ENCODE measurements at regions not wholly inside any gene's neighbourhood (a gene's known extent, or its start where the extent isn't known, plus 50 kb on each side); places are given as distances from the start of the nearest gene placed in this dataset.
"Not testable (repeated sequence)": the region's sequence is repeated elsewhere in the genome, so short reads cannot be mapped to it uniquely, and the experiment has no call there.

DNA sequence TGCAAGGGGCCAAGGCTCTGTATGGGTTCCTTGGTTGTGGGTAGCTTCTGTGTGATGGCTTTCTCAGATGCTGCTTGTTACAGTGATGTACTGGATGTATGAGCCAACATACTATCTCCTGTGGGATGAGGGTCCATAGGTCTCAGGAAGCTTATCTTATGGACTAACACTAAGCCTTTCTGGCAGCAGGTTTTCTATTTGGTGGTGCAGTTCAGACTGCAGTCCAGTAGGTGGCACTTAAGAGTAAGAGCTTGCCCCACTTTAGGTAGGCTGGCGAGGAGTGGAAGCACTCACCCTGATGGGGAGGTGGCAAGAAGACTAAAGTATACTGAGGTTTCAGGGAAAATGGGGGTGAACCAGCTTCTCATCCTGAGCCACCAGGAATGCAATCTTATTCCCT is 306.7 kb upstream of the MAOA start:
- DNase-seq (ENCODE audit: low read depth in 3 of 3, low spot score in 1 of 3) = peak in 1 of 3 donors; percentile 1

- DNase-seq (ENCODE audit: low read depth in 3 of 3, low spot score in 1 of 3) = no peak
These were observed 305.2 kb upstream of the MAOA start for GRCh38 chrX:43350935-43351334.

DNA sequence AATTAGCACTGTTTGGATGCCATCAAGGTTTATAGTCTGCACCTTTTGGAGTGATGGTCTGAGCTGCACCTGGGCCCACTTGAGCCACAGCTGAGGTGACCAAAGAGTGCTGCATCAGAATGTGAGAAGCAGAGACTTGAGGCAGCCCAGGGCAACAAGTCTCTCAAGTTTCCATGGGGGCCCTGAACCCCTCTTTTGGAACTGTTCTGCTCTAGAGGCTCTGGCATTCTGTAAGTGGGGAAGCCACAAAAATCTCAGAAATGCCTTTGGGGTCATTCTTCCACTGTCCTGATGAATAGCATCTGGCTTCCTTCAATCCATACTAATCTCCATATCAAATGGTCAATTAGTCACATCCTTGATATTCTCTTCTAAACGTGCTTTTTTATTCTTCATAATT is 298.4 kb upstream of the MAOA start:
- no peak for DNase-seq (ENCODE audit: low read depth in 3 of 3, low spot score in 1 of 3)

DNA sequence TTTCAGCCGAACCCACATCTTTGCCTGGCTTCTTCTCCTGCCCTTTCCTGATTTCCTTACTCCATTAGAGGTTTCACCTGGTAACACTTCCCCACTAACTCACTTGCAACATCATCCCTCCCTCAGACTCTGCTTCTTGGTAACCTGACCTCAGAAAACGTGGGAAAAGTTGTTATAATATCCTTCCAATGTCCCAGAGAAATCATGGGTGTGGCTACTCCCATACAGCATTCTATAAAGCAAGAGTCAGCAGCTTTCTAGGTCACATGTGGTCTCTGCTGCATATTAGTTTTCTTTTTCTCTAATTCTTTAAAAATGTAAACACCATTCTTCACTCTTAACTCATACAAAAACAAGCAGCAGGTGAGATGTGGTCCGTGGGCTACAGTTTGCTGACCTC is 283.1 kb upstream of the MAOA start:
- DNase-seq (ENCODE audit: low read depth in 3 of 3, low spot score in 1 of 3) = no peak

GRCh38 chrX:43375136-43375535 is 281.0 kb upstream of the MAOA start:
- DNase-seq (ENCODE audit: low read depth in 3 of 3, low spot score in 1 of 3) = no peak

DNA sequence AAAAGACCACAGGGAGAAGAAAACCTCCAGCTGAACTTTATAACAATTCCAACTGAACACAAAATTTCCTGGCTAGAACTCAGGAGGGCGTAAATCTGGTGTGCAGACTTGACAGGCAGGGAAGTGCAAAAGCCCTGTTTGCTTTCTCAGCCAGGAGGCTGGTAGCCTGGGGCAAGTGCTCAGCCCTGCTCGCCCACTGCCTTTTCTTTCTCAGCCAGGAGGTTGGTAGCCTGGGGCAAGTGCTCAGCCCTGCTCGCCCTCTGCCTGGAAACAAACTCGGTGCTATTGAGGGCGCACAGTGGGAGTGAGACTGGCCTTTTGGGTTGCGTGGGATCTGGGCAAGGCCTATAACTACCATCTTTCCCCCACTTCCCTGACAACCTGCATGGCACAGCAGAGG is 275.4 kb upstream of the MAOA start:
- no peak for DNase-seq (ENCODE audit: low read depth in 3 of 3, low spot score in 1 of 3)

DNA sequence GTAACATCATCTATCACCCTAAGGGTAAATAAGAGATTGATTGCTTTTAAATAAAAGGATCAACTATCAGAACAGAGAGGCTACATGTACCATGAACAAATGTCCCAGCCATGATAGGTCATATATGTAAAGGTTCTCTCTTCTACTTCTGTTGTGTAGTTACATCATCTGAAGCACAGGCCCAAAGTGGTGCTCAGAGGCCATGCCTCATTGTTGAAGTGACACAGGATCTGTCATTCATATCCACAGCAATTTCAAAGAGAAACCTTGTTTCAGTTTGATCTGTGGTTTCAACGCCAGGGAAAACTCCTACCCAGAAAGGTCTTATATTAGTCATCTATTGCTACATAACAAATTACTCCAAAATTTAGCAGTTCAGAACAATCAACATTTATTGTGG is 269.2 kb upstream of the MAOA start:
- DNase-seq (ENCODE audit: low read depth in 3 of 3, low spot score in 1 of 3) = no peak

DNA sequence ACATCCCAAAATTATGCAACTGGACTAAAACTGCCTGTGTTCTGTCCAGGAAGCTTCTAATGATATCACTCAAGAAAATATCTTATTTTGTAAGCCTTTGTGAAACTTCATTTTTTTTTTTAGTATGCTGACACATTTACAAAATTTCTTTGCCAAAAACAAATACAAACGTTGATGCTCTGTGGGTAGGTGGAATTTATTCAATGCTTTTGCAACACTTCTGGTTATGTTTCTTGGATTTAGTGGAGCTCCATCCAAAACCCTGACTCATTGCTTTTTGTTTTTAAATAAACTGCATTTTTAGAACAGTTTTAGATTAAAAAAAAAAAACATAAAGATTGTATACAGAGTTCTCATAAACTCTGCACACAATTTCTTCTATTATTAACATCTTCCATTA is 250.9 kb upstream of the MAOA start:
- no peak for DNase-seq (ENCODE audit: low read depth in 3 of 3, low spot score in 1 of 3)

- DNase-seq (ENCODE audit: low read depth in 3 of 3, low spot score in 1 of 3) = no peak
These were observed 232.2 kb upstream of the MAOA start for GRCh38 chrX:43423876-43424275.

- DNase-seq (ENCODE audit: low read depth in 3 of 3, low spot score in 1 of 3) = no peak
These were observed 219.6 kb upstream of the MAOA start for GRCh38 chrX:43436517-43436916.

DNA sequence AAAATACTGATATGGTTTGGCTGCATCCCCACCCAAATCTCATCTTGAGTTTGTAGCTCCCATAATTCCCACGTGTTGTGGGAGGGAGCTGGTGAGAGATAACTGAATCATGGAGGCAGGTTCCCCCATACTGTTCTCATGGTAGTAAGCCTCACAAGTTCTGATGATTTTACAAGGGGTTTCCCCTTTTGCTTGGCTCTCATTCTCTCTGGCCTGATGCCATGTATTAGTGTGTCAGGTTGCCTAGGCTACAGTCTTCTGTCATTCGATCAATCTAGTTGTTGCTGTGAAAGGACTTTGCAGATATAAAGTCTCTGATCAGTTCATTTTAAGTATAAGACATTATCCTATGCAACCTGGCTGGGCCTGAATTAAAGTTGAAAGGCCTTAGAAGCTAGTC is 209.3 kb upstream of the MAOA start:
- DNase-seq (ENCODE audit: low read depth in 3 of 3, low spot score in 1 of 3) = no peak

GRCh38 chrX:43448688-43449087 is 207.4 kb upstream of the MAOA start:
- no peak for DNase-seq (ENCODE audit: low read depth in 3 of 3, low spot score in 1 of 3)

- DNase-seq (ENCODE audit: low read depth in 3 of 3, low spot score in 1 of 3) = no peak
These were observed 205.7 kb upstream of the MAOA start for GRCh38 chrX:43450355-43450754.

GRCh38 chrX:43451976-43452686 is 204.0 kb upstream of the MAOA start:
- not testable (repeated sequence) for DNase-seq (ENCODE audit: low read depth in 3 of 3, low spot score in 1 of 3)

GRCh38 chrX:43456063-43456462 is 200.0 kb upstream of the MAOA start:
- DNase-seq (ENCODE audit: low read depth in 3 of 3, low spot score in 1 of 3) = no peak

DNA sequence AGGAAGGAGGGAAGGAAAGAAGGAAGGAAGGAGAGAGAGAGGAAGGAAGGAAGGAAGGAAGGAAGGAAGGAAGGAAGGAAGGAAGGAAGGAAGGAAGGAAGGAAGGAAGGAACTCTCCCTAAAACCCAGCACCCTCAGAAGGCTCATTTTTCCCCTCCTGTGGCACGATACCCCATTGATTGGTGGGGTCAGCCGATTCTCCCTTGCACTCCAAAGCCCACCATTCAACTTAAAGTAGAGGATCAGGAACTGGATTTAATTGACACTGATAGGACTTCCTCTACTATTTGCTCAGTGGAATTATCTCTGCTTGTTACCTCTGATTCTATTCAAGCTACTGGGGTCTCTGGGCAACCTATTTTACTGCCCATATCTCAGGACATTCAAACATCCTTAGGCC is 199.2 kb upstream of the MAOA start:
- no peak for DNase-seq (ENCODE audit: low read depth in 3 of 3, low spot score in 1 of 3)

- no peak for DNase-seq (ENCODE audit: low read depth in 3 of 3, low spot score in 1 of 3)
These were observed 188.4 kb upstream of the MAOA start for GRCh38 chrX:43467608-43468234.

- no peak for DNase-seq (ENCODE audit: low read depth in 3 of 3, low spot score in 1 of 3)
These were observed 186.6 kb upstream of the MAOA start for GRCh38 chrX:43469391-43470054.

DNA sequence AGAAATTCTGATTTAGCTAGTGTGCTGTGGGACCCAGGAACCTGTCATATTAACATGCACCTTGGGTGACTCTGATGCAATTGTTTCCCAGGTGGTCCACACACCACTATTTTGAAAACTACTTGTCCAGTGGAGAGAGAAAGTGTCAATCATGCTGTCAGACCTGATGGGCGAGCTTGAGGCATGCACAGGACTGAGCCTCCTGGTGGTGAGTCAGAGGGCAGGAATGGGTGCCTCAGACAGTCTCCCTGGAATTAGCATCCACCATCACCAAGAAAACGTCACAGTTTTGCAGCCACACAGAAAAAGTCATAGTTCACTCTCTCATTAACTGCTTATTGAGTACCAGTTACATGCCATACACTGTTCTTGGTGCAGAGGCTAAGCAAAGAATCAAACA is 181.8 kb upstream of the MAOA start:
- no peak for DNase-seq (ENCODE audit: low read depth in 3 of 3, low spot score in 1 of 3)

GRCh38 chrX:43479070-43479469 is 177.0 kb upstream of the MAOA start:
- DNase-seq (ENCODE audit: low read depth in 3 of 3, low spot score in 1 of 3) = no peak

DNA sequence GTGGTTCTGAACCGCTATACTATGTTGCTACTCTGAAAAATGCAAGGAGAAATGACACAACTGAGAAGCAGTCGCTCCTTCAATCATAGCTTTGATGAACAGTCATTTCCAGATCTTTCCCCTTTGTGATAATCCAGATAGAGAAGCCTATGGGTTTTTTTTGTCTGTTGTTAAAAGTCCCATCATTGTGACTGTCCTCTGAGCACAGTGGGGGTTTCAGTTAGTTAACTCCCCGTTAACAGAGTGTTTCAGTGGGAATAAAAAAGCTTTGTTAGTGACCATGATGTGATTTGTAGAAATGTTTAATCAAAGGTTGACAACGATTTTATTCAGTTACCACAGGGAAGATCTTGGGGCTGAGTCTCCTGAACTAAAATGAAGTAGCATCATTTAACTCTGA is 176.2 kb upstream of the MAOA start:
- DNase-seq (ENCODE audit: low read depth in 3 of 3, low spot score in 1 of 3) = no peak

DNA sequence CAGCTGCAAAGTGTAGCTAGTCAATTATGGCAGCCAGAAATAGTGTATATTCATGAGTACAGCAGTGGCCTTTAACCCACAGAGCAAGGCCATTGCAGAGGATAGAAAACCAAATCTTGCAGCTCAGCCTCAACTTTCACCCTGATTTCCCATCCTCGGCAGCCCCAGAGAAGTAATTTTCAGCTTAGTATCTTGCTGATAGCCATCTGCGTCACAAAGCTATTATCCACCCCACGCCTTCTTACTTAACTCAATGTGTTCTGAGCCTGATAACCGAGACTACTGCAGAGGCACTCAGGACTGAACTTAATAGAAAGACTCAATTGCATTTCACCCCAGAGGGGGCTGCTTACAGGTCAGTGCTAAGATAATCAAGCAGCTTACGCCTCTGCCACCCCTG is 174.5 kb upstream of the MAOA start:
- no peak for DNase-seq (ENCODE audit: low read depth in 3 of 3, low spot score in 1 of 3)

DNA sequence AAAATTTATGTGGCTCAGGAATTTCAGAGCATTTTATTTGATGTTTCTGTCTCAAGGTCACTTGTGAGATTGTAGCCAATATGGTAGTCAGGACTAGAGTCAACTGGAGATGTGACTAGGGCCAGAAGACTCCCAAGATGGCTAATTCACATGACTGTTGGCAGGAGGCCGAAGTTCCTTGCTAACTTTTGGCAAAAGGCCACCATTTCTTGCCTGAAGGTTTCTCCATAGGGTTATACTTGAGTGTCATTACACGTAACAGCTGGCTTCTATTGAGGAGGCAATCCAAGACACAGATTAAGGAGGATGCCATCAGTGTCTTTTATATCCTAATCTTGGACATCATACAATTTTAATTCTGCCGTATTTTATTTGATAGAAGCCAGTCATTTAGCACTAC is 162.3 kb upstream of the MAOA start:
- no peak for DNase-seq (ENCODE audit: low read depth in 3 of 3, low spot score in 1 of 3)
